ENCODE measurements at regions not wholly inside any gene's neighbourhood (a gene's known extent, or its start where the extent isn't known, plus 50 kb on each side); places are given as distances from the start of the nearest gene placed in this dataset.

DNA sequence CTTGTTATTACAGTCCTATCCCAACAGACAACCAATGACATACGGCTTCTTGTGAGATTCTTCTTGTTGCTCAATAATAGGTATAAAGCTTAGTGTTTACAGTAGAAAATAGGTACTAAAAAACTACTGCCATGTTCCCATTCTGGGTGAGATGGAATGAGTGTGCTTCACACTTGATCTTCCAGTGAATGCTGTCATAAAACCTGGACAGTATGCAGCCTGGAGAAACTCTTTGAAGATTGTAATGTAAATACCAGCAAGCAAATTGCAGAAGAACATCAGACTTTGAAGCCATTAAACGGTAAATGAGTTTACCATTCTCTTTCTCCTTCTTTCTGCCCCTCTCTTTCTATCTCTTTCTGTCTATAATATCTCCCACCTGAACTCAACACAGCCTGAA, 663.7 kb upstream of the COBL start:
- Histone ChIP-seq H3K36me3 (no peaks in the 10 kb centered on the region), H3K9me3 (ENCODE audit: severe bottlenecking) (no peaks in the 10 kb centered on the region), H3K4me3 (ENCODE audit: low read depth, low read length) (no peak overlapping the region), H3K27me3 (ENCODE audit: insufficient read depth, low read depth, severe bottlenecking) (no peaks in the 10 kb centered on the region), H3K27ac (no peak overlapping the region)
- no peak for DNase-seq
- TF ChIP-seq, protein P1, sequence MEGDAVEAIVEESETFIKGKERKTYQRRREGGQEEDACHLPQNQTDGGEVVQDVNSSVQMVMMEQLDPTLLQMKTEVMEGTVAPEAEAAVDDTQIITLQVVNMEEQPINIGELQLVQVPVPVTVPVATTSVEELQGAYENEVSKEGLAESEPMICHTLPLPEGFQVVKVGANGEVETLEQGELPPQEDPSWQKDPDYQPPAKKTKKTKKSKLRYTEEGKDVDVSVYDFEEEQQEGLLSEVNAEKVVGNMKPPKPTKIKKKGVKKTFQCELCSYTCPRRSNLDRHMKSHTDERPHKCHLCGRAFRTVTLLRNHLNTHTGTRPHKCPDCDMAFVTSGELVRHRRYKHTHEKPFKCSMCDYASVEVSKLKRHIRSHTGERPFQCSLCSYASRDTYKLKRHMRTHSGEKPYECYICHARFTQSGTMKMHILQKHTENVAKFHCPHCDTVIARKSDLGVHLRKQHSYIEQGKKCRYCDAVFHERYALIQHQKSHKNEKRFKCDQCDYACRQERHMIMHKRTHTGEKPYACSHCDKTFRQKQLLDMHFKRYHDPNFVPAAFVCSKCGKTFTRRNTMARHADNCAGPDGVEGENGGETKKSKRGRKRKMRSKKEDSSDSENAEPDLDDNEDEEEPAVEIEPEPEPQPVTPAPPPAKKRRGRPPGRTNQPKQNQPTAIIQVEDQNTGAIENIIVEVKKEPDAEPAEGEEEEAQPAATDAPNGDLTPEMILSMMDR (IDR thresholded peaks at IDR 0.05; ENCODE audit: low read depth, low read length), result no peak

DNA sequence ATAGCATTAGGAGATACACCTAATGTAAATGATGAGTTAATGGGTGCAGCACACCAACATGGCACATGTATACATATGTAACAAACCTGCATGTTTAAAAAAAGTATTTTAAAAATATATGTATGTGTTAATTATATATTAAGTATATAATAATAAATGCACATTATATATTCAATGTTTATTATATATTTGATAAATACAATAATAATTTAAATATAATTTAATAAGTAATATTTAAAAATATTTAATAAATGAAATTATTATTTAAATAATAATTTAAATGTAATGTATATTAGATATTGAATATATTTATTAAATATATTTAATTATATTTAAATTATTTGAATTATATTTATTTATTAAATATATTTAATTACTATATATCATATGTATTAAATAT, 661.3 kb upstream of the COBL start:
- TF ChIP-seq, protein P1 (IDR thresholded peaks at IDR 0.05; ENCODE audit: low read depth, low read length), result no peak
- Histone ChIP-seq H3K27me3 (ENCODE audit: insufficient read depth, low read depth, severe bottlenecking) (no peaks in the 10 kb centered on the region), H3K4me3 (ENCODE audit: low read depth, low read length) (no peak overlapping the region), H3K9me3 (ENCODE audit: severe bottlenecking) (no peaks in the 10 kb centered on the region), H3K36me3 (no peaks in the 10 kb centered on the region), H3K27ac (no peak overlapping the region)
- DNase-seq, result no peak

DNA sequence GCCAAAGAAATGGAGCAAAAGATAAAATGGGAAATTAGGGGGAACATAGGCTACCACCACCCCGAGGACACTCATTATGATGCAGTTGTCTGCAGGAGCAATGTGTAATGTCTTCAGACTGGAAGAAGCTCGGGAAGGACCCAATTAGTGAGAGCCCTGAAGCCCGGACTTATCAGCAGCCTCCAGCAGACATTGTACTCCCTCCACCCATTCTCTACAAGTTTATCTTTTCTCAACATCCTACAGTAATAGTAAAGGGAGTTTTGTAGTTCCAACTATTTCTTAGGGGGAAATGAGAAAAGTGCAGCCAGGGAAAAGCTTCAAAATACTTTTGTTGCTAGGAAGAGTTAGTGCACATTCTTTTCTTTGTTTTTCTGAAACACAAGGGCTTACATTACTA, 657.3 kb upstream of the COBL start:
- H3K27me3 ChIP-seq (ENCODE audit: insufficient read depth, low read depth, severe bottlenecking), result no peaks in the 10 kb centered on the region
- TF ChIP-seq, protein P1 (IDR thresholded peaks at IDR 0.05; ENCODE audit: low read depth, low read length), result no peak

DNA sequence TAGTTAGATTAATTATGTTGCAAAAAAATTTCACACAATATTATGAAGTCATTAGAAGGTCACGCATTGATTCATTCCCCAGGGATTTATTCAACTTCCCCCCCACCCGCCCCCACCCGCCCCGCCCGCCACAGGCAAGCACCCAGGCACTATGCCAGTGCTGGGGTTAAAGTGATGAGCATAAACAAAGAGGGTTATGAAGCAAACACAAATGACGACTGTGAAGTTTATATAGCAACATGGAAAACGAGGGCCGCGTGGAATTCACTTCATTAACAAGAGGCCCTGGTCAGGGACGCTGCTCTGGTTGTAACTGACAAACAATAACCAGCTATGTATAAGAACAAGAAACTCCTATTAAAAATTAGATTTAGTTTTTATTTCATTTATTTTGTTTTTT, 656.5 kb upstream of the COBL start:
- Histone ChIP-seq H3K27ac (no peak overlapping the region), H3K9me3 (ENCODE audit: severe bottlenecking) (no peaks in the 10 kb centered on the region), H3K36me3 (no peaks in the 10 kb centered on the region), H3K4me3 (ENCODE audit: low read depth, low read length) (no peak overlapping the region), H3K27me3 (ENCODE audit: insufficient read depth, low read depth, severe bottlenecking) (no peaks in the 10 kb centered on the region)
- TF ChIP-seq, protein P1 (IDR thresholded peaks at IDR 0.05; ENCODE audit: low read depth, low read length), result no peak
- no peak for DNase-seq

More for the DNA sequence above, 657.3 kb upstream of the COBL start:
- H3K9me3 ChIP-seq (ENCODE audit: severe bottlenecking), result no peaks in the 10 kb centered on the region
- no peak overlapping the region for H3K4me3 ChIP-seq (ENCODE audit: low read depth, low read length)
- no peak for DNase-seq
- H3K36me3 ChIP-seq, result no peaks in the 10 kb centered on the region
- no peak overlapping the region for H3K27ac ChIP-seq

- DNase-seq, result no peak
- Histone ChIP-seq H3K4me3 (ENCODE audit: low read depth, low read length) (no peak overlapping the region), H3K36me3 (no peaks in the 10 kb centered on the region), H3K27ac (no peak overlapping the region), H3K27me3 (ENCODE audit: insufficient read depth, low read depth, severe bottlenecking) (no peaks in the 10 kb centered on the region), H3K9me3 (ENCODE audit: severe bottlenecking) (no peaks in the 10 kb centered on the region)
- TF ChIP-seq, protein P1 (IDR thresholded peaks at IDR 0.05; ENCODE audit: low read depth, low read length), result no peak
Measured at GRCh38 chr7:51970961-51971665, 654.5 kb upstream of the COBL start.

- no peaks in the 10 kb centered on the region for H3K27me3 ChIP-seq (ENCODE audit: insufficient read depth, low read depth, severe bottlenecking)
- TF ChIP-seq, protein P1 (IDR thresholded peaks at IDR 0.05; ENCODE audit: low read depth, low read length), result no peak
Measured at GRCh38 chr7:51968461-51968860, 651.9 kb upstream of the COBL start.

More at GRCh38 chr7:51968461-51968860, 651.9 kb upstream of the COBL start:
- no peak for DNase-seq
- Histone ChIP-seq H3K9me3 (ENCODE audit: severe bottlenecking) (no peaks in the 10 kb centered on the region), H3K27ac (no peak overlapping the region), H3K36me3 (no peaks in the 10 kb centered on the region), H3K4me3 (ENCODE audit: low read depth, low read length) (no peak overlapping the region)

Data from WERI-Rb-1 (cell line).